ENCODE measurements at regions not wholly inside any gene's neighbourhood (a gene's known extent, or its start where the extent isn't known, plus 50 kb on each side); places are given as distances from the start of the nearest gene placed in this dataset.
"Not testable (repeated sequence)": the region's sequence is repeated elsewhere in the genome, so short reads cannot be mapped to it uniquely, and the experiment has no call there.

DNA sequence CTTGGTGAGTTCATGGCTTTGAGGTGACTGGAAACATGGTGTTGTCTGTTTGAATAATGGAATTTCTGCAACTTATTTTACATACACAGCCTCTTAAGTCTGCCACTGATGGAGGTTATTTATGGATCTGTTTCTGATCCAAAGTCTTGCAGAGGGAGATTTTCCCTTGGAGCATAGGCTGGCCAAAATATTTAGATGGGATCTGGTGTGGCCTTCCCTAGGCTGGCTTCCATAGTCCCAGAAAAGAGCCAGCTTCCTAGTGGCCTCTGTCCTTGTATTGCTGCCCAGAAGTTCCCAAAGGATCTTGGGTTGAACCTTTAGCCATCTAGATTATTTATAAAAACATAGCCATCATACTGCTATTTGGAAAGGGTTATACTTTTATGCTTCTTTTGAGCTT, 491.1 kb upstream of the RGS6 start:
- DNase-seq, result no peak

DNA sequence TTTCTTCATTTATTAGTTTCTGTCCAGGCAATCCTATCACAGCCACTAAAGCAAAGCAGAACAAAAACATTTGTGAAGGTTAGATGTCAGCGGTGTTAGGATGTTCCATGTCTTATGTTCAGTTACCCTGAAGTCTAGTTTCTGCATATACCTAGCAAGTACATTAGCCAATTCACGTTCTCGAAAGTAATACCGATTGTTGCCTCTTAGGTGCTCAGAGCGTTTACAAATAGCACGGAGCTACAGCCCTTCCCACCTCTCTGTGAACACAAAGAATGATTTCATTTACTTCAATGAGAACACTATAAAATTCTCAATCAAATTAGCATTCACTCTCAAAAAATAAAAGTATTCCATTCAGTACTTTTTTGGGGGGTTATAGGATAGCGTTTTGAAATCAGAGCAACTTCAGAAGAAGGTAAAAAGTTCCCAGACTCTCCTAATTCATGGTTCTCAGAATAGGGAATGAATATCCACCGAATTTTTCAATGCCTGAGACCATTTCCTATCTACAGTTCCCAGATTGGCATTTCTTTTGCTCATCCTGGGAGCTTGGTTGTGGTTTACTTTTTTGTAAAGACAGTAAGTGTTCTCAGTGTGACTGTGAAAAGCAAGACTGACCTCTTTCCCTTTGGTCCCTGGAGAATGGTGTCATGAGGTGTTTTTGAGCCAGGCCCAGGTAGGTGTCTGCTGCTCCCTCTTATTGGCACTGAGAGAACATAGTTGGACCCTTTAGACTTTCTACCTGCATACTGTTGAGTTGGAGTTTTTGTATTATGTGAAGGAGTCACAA, 488.0 kb upstream of the RGS6 start:
- no peak for DNase-seq

GRCh38 chr14:71448431-71449315, 483.6 kb upstream of the RGS6 start:
- no peak for DNase-seq

GRCh38 chr14:71449316-71450055, 482.7 kb upstream of the RGS6 start:
- no peak for DNase-seq

GRCh38 chr14:71451501-71451900, 480.7 kb upstream of the RGS6 start:
- DNase-seq, result no peak

DNA sequence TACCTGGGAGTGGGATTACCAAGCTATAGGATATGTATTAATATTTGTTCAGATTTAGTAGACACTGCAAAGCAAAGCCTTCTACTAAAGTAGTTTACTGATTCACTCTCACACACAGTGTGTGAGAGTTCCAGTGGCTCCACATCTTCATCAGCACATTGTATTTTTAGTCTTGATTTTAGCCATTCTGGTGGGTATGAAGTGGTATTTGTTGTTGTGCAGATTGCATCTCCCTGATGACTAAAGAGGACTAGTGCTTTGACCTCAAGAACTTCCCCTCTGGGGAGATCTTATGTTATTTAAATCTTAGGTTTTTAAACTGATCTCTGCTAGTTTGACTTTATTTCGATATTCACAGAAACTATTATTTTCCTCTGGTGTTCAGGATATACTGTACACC, 479.7 kb upstream of the RGS6 start:
- DNase-seq, result no peak

DNA sequence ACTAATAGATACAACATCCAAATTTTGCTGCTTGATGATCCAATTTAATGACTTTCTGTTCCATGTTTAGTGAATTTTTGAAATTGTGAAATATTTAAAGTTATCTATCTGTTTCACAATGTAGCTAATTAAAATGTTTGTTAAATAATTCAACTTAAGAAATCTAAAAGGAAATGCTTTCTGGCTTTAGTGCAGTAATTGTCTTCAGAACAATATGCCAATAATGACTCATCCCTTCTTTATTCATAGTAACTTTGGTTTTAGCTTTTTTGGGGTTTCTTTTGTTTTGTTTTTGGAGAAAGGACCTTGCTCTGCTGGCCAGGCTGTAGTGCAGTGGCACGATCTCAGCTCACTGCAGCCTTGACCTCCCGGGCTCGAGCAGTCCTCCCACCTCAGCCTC, 479.2 kb upstream of the RGS6 start:
- DNase-seq, result no peak

DNA sequence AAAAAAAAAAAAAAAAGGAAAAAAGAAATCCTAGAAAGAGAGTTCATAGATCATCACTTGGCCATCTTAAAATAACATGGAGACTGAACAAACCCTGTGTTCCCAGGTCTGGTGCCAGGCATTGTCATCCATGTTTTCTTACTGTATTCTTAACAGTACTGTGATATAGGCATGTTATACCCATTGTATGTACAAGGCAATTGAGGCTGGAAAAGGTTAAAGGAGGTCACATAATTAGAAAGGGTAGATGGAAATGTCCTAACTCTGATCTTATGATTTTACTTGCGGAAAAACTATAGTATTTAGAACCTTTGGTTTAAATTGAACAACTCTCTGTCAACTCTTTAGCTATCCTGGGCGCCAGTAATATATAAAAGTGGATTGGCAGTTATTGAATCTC, 478.2 kb upstream of the RGS6 start:
- no peak for DNase-seq

DNA sequence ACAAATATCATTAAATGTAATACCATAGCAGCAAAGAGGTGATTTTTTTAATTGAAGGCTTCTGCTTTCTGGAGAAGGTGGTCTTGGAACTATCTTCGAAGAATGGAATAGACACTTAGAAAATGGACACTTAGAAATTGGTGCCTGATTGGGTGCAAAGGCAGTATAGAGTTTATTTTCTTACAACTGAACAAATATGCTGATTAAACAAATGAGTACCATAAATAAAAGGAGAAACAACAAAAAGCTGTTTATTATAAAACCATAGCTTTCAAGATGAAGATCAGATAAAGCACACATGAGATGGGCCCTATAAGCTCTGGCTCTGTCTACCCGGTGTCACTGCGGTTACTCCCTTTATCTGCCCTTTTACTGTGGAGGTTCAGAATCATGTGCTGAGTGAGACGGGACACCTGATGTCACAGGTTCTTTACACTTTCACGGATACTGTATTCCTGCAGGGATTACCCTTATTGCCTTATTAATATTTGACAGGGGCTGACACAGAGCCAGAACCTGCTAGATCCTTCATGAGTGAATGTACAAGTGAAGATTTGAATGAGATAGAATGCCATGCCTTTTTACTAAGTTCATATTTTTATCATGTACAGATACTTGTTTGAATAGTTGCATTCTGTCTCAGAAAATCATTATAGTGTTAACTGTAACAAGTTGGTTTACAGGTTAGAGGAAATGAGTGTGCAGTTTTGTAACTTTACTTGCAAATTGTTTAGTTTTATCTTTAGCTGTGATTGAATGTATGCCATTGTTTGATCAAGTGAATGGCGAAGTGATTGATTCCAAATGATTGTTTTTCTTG, 477.5 kb upstream of the RGS6 start:
- no peak for DNase-seq

DNA sequence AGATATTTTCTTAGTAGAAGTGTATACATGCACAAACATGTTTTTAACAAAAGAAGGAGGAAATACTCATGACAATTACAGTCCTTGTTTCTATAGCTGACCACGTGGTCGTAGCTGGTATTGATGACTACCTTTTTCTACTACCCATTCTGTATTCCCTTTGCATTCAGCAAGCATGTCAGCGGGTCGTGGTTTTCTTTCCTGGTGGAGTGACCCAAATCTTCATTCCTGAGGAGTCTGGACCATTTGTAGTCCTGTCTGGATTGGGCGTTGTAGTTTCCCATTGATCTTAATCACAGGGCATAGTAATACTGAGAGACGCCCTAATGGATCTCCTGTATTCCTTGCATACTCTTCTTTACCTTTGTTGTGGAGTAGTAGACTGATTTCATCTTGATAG, 472.1 kb upstream of the RGS6 start:
- DNase-seq, result no peak

GRCh38 chr14:71461617-71462016, 470.6 kb upstream of the RGS6 start:
- DNase-seq, result not testable (repeated sequence)

- no peak for DNase-seq
These were observed 468.4 kb upstream of the RGS6 start for GRCh38 chr14:71463807-71464206.

GRCh38 chr14:71464840-71465239, 467.4 kb upstream of the RGS6 start:
- no peak for DNase-seq

DNA sequence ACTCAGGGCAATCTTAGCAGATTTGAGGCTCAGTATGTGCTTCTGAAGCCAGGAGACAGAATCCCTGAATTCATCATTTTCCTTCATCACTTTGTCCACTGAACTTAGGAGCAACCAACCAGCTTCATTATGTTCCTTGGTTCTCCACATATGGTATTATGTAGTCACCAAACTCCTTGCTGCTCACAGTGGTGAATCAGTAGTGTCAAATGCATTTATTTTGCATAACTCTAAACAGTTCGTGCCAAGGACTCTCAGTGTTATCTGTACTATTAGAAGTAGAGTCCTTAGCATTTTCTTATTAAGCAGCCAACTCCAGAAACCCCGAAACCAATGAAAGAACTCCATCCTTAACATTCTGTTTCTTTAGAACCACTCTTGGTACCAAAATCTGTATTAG, 466.9 kb upstream of the RGS6 start:
- no peak for DNase-seq

- no peak for DNase-seq
These were observed 466.0 kb upstream of the RGS6 start for GRCh38 chr14:71466251-71466650.

DNA sequence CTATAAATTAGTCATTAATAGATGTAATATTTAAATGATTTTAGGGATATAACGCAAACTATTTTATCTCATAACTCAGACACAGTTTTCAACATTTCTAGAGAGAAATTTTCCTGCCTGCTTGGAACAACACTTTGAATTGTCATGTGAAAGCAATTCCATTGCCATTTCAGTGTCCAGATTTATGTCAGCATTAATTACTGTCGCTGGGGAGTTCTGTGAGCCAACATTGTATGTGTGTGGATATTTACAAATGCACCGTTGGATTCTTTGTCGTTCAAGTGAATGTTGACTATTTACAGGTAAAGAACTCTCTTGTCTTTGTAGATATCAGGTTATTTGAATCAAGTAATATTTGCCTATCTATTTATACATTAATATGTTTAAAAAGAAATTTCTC, 465.3 kb upstream of the RGS6 start:
- DNase-seq, result no peak

- DNase-seq, result no peak
These were observed 464.8 kb upstream of the RGS6 start for GRCh38 chr14:71467361-71467811.

GRCh38 chr14:71468701-71469100, 463.5 kb upstream of the RGS6 start:
- DNase-seq, result no peak

- DNase-seq, result no peak
These were observed 462.4 kb upstream of the RGS6 start for GRCh38 chr14:71469643-71470335.

DNA sequence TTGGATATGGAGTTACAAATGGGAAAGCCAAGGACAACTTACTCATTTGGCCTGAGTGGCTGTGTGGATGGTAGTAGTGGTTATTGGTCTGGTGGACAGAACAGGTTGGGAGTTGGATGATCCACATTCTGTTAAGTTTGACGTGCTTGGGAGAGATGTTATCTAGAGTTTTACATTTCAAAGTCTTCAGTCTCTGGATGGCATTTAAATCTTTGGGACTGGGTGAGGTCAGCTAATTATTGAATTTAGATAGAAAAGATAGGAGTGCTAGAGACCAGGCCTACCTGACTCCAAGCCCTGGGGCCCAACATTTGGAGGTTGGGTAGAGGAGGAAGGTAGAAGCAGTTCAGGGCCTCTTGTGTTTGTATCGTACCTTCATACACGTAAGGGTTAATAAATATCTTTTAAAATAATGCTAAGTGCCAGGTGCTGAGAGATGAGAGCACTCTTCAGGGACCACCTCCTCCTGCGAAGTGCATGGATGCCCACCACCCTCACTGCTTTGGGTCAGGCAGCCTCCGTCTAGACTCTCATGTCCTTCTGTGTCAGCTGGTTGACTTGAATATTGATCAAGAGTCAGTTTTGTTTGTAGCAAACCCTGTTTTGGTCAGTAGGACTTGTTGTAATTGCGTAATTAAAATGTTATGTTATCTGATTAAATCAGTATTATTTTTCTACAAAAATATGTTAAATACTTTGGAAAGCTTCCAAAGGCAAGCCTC, 460.4 kb upstream of the RGS6 start:
- no peak for DNase-seq
